ENCODE measurements at regions not wholly inside any gene's neighbourhood (a gene's known extent, or its start where the extent isn't known, plus 50 kb on each side); places are given as distances from the start of the nearest gene placed in this dataset.

DNA sequence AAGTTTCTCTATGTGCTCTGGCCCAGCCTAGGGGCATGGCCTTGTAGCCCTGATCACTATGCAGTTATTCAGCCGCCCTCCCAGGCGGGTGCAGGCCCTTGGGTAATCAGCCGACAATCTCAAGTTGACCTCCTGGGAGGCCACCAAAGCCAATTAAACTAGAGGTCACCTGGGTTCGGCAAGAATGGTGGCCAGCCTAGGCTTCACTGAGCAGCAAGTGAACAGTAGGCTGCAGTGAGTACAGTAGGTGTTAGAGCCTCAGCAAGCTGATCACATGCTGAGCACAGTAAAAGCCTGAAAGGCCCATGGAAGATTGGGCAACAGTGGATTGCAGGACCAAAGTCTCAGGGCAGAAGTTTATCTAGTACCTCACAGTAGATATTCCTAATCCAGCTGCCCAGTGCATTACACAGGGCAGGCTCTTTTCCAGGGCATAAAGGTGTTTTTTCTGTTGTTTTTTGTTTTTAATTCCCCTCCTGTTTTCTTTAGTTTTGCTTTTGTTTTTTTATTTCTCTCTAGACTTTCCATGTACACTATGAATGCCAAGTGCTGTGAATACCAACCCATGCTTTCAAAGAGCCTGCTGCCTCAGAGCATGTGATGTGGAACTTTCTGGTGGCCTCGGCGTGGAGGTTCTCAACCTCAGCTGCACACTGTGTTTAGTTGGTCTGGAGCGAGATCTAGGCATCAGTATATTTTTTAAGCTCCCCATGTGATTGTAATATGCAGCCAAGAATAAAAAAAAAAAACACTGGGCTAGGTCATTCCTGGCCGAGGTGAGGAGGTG lies 55.9 kb upstream of the ATL2 start:
- no peak overlapping the region for H3K27ac ChIP-seq
- TF ChIP-seq, protein P1, sequence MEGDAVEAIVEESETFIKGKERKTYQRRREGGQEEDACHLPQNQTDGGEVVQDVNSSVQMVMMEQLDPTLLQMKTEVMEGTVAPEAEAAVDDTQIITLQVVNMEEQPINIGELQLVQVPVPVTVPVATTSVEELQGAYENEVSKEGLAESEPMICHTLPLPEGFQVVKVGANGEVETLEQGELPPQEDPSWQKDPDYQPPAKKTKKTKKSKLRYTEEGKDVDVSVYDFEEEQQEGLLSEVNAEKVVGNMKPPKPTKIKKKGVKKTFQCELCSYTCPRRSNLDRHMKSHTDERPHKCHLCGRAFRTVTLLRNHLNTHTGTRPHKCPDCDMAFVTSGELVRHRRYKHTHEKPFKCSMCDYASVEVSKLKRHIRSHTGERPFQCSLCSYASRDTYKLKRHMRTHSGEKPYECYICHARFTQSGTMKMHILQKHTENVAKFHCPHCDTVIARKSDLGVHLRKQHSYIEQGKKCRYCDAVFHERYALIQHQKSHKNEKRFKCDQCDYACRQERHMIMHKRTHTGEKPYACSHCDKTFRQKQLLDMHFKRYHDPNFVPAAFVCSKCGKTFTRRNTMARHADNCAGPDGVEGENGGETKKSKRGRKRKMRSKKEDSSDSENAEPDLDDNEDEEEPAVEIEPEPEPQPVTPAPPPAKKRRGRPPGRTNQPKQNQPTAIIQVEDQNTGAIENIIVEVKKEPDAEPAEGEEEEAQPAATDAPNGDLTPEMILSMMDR (conservative IDR thresholded peaks at IDR 0.05), result no peak

DNA sequence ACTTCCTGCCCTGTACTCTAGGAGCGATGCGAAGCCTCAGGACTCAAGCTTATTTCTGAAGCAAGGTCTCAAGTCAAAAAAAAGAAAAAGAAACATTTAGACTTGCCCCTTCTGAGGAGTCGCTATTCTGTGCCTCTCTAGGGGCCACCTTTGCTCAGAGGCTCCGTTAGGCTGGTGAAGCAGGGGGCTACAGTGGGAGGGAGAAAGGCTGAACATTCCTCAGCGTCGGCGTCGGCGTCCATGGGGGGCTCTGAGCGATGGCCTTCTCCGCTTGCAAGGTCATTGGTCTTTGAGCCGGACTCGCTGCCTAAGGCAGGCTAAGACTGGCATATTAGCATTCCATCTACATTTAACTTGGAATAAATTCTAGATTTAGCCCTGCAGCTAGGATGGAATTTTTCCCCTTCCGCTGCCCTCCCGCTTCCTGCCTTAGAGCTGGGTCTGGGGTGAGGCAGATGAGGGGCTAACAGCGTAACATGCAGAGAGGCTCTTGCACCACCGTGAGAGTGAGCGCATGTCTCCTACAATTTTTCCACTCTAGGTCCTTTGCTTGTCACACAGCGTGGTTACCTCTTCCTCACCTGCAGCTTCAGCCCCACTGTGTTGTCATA lies 53.6 kb upstream of the ATL2 start:
- H3K27ac ChIP-seq, result no peak overlapping the region
- TF ChIP-seq, protein P1 (conservative IDR thresholded peaks at IDR 0.05), result no peak

DNA sequence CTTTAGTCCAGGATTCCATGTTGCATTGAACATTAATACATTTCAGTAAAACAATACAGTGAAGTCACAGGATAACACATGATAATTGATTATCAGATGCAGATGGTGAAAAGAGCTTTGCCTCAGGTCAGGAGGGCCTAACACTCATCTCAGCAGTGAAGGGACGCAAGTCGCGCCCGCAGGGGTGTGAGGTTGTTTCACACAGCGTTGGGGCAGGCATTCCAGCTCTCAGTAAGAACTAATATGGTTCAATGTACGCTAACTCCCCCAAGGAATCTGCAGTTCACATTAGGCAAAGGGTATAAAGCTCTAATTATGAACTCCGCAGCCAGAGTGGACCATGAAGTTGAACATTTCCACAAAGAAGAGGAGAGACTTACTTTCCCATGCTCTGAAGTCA lies 53.1 kb upstream of the ATL2 start:
- TF ChIP-seq, protein P1 (conservative IDR thresholded peaks at IDR 0.05), result no peak
- no peak overlapping the region for H3K27ac ChIP-seq

DNA sequence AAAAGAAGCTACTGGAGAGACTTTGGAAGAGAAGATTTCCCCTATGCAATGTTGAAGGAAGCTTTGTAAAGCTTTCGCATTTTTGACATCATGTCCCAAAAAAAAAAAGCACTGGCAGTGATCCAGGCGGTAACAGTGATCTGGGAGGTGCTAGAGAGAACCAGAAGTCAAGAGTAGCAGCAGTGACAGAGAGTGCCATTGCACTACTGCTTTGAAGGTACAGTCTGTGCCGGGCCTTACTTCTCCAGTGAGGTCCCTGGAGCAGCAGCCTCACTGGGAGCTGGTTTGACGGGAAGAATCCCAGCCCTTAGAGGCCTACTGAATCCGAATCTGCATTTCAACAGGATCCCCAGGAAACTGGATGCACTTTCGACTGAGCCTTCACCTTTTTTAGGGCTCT lies 50.9 kb upstream of the ATL2 start:
- peak overlapping the region; percentile 61; the same call in 1 of the 2 replicates for H3K27ac ChIP-seq
- TF ChIP-seq, protein P1 (conservative IDR thresholded peaks at IDR 0.05), result no peak

DNA sequence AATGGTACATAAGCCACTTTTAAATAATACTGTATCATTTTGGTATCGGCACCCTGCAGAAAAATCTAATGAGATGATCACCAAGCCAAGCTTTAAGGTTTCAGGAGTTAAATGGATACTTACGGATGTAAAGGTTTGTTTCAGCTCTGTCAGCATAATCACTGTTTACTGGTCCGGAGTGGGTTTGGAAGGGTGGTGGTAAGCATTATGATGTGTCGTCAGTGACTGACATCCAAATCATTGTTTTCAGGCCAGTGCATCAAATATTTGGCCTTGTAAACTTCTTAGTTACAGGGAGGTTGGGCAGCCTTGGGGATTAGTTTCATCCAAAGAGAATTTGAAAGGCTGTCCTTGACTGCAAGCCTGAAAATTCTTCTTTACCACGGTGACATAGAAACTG lies 50.0 kb upstream of the ATL2 start:
- TF ChIP-seq, protein P1 (conservative IDR thresholded peaks at IDR 0.05), result no peak
- peak overlapping the region; percentile 61 for H3K27ac ChIP-seq

All from VCaP (cell line).